H1 (cell line): ENCODE measurements at regions not wholly inside any gene's neighbourhood (a gene's known extent, or its start where the extent isn't known, plus 50 kb on each side); places are given as distances from the start of the nearest gene placed in this dataset.

ENCODE experiments used
- RNF2 ChIP-seq: fragments of 200-900, 300-1000 bp; sonication (generic); IDR thresholded peaks from 2 replicates; pipeline ENCODE4 v1.7.1; 2016; ENCODE audit warnings: borderline replicate concordance, low read depth, mild to moderate bottlenecking, antibody characterized with exemption, low read length; ENCODE audit not compliant: poor library complexity, severe bottlenecking; ENCODE audit errors: missing control alignments
- YY1 ChIP-seq: IDR thresholded peaks from 2 replicates; pipeline ENCODE4 v1.6.1; 2011; ENCODE audit warnings: low read depth, mild to moderate bottlenecking, low read length

DNA sequence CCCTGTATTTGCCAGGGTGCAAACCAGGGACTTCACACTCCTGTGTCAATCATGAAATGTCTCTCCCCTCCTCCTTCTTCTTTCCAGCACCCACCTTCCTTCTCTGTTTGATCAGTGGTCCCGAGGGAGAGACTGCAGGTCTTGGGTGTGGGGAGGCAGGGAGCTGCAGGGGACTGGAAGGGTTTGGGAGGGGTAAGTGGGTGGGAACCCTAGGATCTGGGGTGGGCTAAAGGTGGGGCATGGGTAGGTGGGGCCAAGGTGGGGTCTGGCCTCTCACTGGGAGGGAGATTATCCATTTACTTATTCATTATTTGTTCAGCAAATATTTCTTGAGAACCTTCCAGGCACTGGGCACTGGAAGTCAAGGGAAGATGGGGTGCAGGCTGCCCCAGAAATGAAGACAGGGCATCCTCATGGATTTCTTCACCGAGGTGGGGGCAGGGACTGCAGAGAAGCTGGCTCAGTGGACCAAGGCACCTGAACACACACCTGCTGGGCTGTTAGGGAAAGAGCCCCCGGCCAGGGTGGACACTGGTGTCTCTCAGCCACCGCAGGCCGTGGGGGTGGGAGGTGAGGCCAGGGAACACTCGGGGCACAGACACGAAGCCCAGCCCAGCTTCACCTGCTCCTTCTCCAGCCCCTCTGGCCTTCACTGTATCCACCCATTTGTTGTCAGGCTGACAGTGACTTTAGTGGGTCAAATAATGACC lies 193.9 kb upstream of the C1orf174 start (continued):
- TF ChIP-seq RNF2 (no peak), YY1 (no peak)
